Upper lobe of left lung (tissue), 4 donors: ENCODE measurements at regions not wholly inside any gene's neighbourhood (a gene's known extent, or its start where the extent isn't known, plus 50 kb on each side); places are given as distances from the start of the nearest gene placed in this dataset.

Experiments
- CTCF ChIP-seq, 6 experiments: fragments of 450-650 bp in 4 of 6; fragments of 200-600 bp in 2 of 6; sonication (generic) in 2 of 6; IDR thresholded peaks; one replicate each; pipeline ENCODE4 v1.5.1; 2016 to 2019; ENCODE audit warnings: antibody characterized with exemption in 6 of 6
- EP300 ChIP-seq, 4 donors: sonication (generic); formaldehyde crosslinking; IDR thresholded peaks; one replicate each; pipeline ENCODE4 v1.5.1; 2017; ENCODE audit warnings: antibody characterized with exemption in 4 of 4, control low read depth in 2 of 4
- POLR2A ChIP-seq, 4 donors: fragments of 450-650 bp; IDR thresholded peaks; one replicate each; pipeline ENCODE4 v1.5.1; 2016 to 2017; ENCODE audit warnings: antibody characterized with exemption in 4 of 4, mild to moderate bottlenecking in 2 of 4
- POLR2AphosphoS5 ChIP-seq, 2 donors: sonication (generic); formaldehyde crosslinking; IDR thresholded peaks; one replicate each; pipeline ENCODE4 v1.5.1; 2017; ENCODE audit warnings: antibody characterized with exemption in 2 of 2

- no peak for TF ChIP-seq CTCF (IDR thresholded peaks at IDR 0.05)
- TF ChIP-seq POLR2A (IDR thresholded peaks at IDR 0.05) = no peak
- no peak for TF ChIP-seq POLR2AphosphoS5 (IDR thresholded peaks at IDR 0.05)
- no peak for TF ChIP-seq EP300 (IDR thresholded peaks at IDR 0.05)
These were observed 136.4 kb downstream of the BRD1 start for GRCh38 chr22:49691256-49691655.
